SK-N-SH (cell line): ENCODE measurements at regions not wholly inside any gene's neighbourhood (a gene's known extent, or its start where the extent isn't known, plus 50 kb on each side); places are given as distances from the start of the nearest gene placed in this dataset.

ENCODE experiments used
- CTCF ChIA-PET: fragments of 300-600, 350-600 bp; formaldehyde crosslinking; extraction: SDS; loops from one replicate; lab custom pipeline; 2021; lab: Yijun Ruan, JAX
- POLR2A ChIA-PET: fragments of 350-600 bp; sonication (Branson Sonifier 250); formaldehyde crosslinking; extraction: SDS; loops from one replicate; lab custom pipeline; 2020; ENCODE audit warnings: antibody characterized with exemption, inconsistent platforms; lab: Yijun Ruan, JAX
- DNase-seq: peaks from one replicate; pipeline ENCODE4 v3.0.0; 2012
- H2AFZ ChIP-seq: fragments of 200-600 bp; sonication (generic); 2 replicates; pipeline ENCODE4 v1.8.1; 2016; ENCODE audit warnings: antibody characterized with exemption, mild to moderate bottlenecking, low read depth
- H3F3A ChIP-seq: fragments of 200-600 bp; sonication (generic); replicated peaks from 2 replicates; pipeline ENCODE3; 2016; ENCODE audit warnings: antibody characterized with exemption, mild to moderate bottlenecking; ENCODE audit not compliant: insufficient read depth
- H3K27ac ChIP-seq, 2 experiments: fragments of 200-500 bp in 1 of 2; fragments of 200-600 bp in 1 of 2; sonication (Bioruptor generic) in 1 of 2; sonication (generic), shearing (Covaris generic) in 1 of 2; 2 replicates each; pipeline versions ENCODE4 v1.5.1 to v1.6.1; 2014 to 2016; ENCODE audit warnings: low read depth in 2 of 2, inconsistent platforms in 1 of 2, low read length in 1 of 2, mild to moderate bottlenecking in 1 of 2, mixed read lengths in 1 of 2
- H3K27me3 ChIP-seq: fragments of 200-600 bp; sonication (generic), shearing (Covaris generic); 2 replicates; pipeline ENCODE4 v1.6.1; 2016; ENCODE audit warnings: mixed run types; ENCODE audit not compliant: insufficient read depth
- H3K36me3 ChIP-seq, 2 experiments: fragments of 200-500 bp in 1 of 2; fragments of 200-600 bp in 1 of 2; sonication (Bioruptor generic) in 1 of 2; sonication (generic) in 1 of 2; replicated peaks in 1 of 2; 2 replicates each; pipeline versions ENCODE3 to v1.5.1; 2014 to 2016; ENCODE audit warnings: low read length in 1 of 2, mild to moderate bottlenecking in 1 of 2; ENCODE audit not compliant: insufficient read depth in 2 of 2, control insufficient read depth in 1 of 2
- H3K4me1 ChIP-seq, 2 experiments: fragments of 200-500 bp in 1 of 2; fragments of 200-600 bp in 1 of 2; sonication (Bioruptor generic) in 1 of 2; sonication (generic), shearing (Covaris generic) in 1 of 2; 2 replicates each; pipeline versions ENCODE4 v1.5.1 to v1.6.1; 2014 to 2016; ENCODE audit warnings: low read depth in 1 of 2, low read length in 1 of 2, mixed run types in 1 of 2; ENCODE audit not compliant: insufficient read depth in 2 of 2, control insufficient read depth in 1 of 2
- H3K4me2 ChIP-seq: fragments of 200-600 bp; sonication (generic), shearing (Covaris generic); 2 replicates; pipeline ENCODE4 v1.6.1; 2017; ENCODE audit warnings: mixed run types
- H3K4me3 ChIP-seq, 2 experiments: fragments of 200-500 bp in 1 of 2; fragments of 200-600 bp in 1 of 2; sonication (Bioruptor generic) in 1 of 2; sonication (generic), shearing (Covaris generic) in 1 of 2; 2 replicates each; pipeline versions ENCODE4 v1.5.1 to v1.8.1; 2014 to 2016; ENCODE audit warnings: low read depth in 2 of 2, inconsistent platforms in 1 of 2, low read length in 1 of 2, mild to moderate bottlenecking in 1 of 2, mixed read lengths in 1 of 2, moderate library complexity in 1 of 2
- H3K79me2 ChIP-seq: fragments of 200-600 bp; sonication (generic); 2 replicates; pipeline ENCODE4 v1.8.1; 2017; ENCODE audit warnings: mild to moderate bottlenecking; ENCODE audit not compliant: insufficient read depth
- H3K9ac ChIP-seq: fragments of 200-600 bp; sonication (generic); 2 replicates; pipeline ENCODE4 v1.6.1; 2017; ENCODE audit warnings: mixed run types
- H3K9me2 ChIP-seq: fragments of 200-600 bp; sonication (generic); 2 replicates; pipeline ENCODE4 v1.6.1; 2017; ENCODE audit warnings: mixed run types
- H3K9me3 ChIP-seq: fragments of 200-600 bp; sonication (generic); 2 replicates; pipeline ENCODE4 v1.6.1; 2017; ENCODE audit warnings: mixed run types, mild to moderate bottlenecking, moderate library complexity
- H4K20me1 ChIP-seq: fragments of 200-600 bp; sonication (generic); 2 replicates; pipeline ENCODE4 v1.6.1; 2017; ENCODE audit warnings: mild to moderate bottlenecking, mixed run types; ENCODE audit not compliant: insufficient read depth
- CTCF ChIP-seq: fragments of 200-600 bp; sonication (generic); IDR thresholded peaks from 2 replicates; pipeline ENCODE4 v1.6.1; 2017; ENCODE audit warnings: antibody characterized with exemption, mild to moderate bottlenecking, moderate library complexity
- EP300 ChIP-seq, 2 experiments: IDR thresholded peaks; 2 replicates each; pipeline versions ENCODE4 v1.4.0 to v1.6.1; 2012; ENCODE audit warnings: borderline replicate concordance in 1 of 2, low read depth in 1 of 2, low read length in 1 of 2
- EZH2phosphoT487 ChIP-seq: fragments of 200-600 bp; sonication (generic); IDR thresholded peaks from 2 replicates; pipeline ENCODE4 v1.6.1; 2017; ENCODE audit warnings: low read depth, mixed run types, mild to moderate bottlenecking, antibody characterized with exemption, moderate library complexity, borderline replicate concordance
- FOXM1 ChIP-seq: IDR thresholded peaks from 2 replicates; pipeline ENCODE4 v1.4.0; 2012; ENCODE audit warnings: low read depth, mild to moderate bottlenecking
- GABPA ChIP-seq: IDR thresholded peaks from 2 replicates; pipeline ENCODE4 v1.4.0; 2012; ENCODE audit warnings: low read depth, mild to moderate bottlenecking
- IRF3 ChIP-seq: fragments of 150-350 bp; IDR thresholded peaks from 2 replicates; pipeline ENCODE4 v1.6.1; 2016; ENCODE audit warnings: mild to moderate bottlenecking, low read depth, low read length
- JUND ChIP-seq: IDR thresholded peaks from 2 replicates; pipeline ENCODE4 v1.4.0; 2012
- MAX ChIP-seq: IDR thresholded peaks from 2 replicates; pipeline ENCODE4 v1.4.0; 2012; ENCODE audit warnings: low read depth
- MXI1 ChIP-seq: IDR thresholded peaks from 2 replicates; pipeline ENCODE4 v1.6.1; 2012; ENCODE audit warnings: mild to moderate bottlenecking, low read depth, low read length, improper control_type of control experiment
- NFIC ChIP-seq: IDR thresholded peaks from 2 replicates; pipeline ENCODE4 v1.4.0; 2012; ENCODE audit warnings: borderline replicate concordance
- NRF1 ChIP-seq: IDR thresholded peaks from 2 replicates; pipeline ENCODE4 v1.6.1; 2012; ENCODE audit warnings: low read depth, mild to moderate bottlenecking, low read length
- RAD21 ChIP-seq: IDR thresholded peaks from 2 replicates; pipeline ENCODE4 v1.6.1; 2012; ENCODE audit warnings: mild to moderate bottlenecking, low read length
- RCOR1 ChIP-seq: fragments of 150-350 bp; IDR thresholded peaks from 2 replicates; pipeline ENCODE4 v1.6.1; 2017; ENCODE audit warnings: antibody characterized with exemption, low read length
- RFX5 ChIP-seq: IDR thresholded peaks from 2 replicates; pipeline ENCODE4 v1.6.1; 2012; ENCODE audit warnings: mild to moderate bottlenecking, improper control_type of control experiment, low read length
- RXRA ChIP-seq: IDR thresholded peaks from 2 replicates; pipeline ENCODE4 v1.4.0; 2012; ENCODE audit warnings: low read depth, mild to moderate bottlenecking, borderline replicate concordance
- TCF12 ChIP-seq: IDR thresholded peaks from 2 replicates; pipeline ENCODE4 v1.4.0; 2012
- TEAD4 ChIP-seq: IDR thresholded peaks from 2 replicates; pipeline ENCODE4 v1.4.0; 2012; ENCODE audit warnings: mild to moderate bottlenecking, borderline replicate concordance; ENCODE audit not compliant: insufficient read depth
- USF1 ChIP-seq: IDR thresholded peaks from 2 replicates; pipeline ENCODE4 v1.4.0; 2012; ENCODE audit warnings: low read depth, borderline replicate concordance
- YY1 ChIP-seq: IDR thresholded peaks from 2 replicates; pipeline ENCODE4 v1.4.0; 2012; ENCODE audit warnings: low read depth, mild to moderate bottlenecking
- ZBTB33 ChIP-seq: IDR thresholded peaks from 2 replicates; pipeline ENCODE4 v1.4.0; 2012; ENCODE audit warnings: low read depth, borderline replicate concordance
- WGBS: methylation state at CpG from one replicate; pipeline ENCODE4 v1.1.6; 2017; ENCODE audit warnings: low lambda C conversion rate; 5-methylcytosine and 5-hydroxymethylcytosine counted together

GRCh38 chr20:22308934-22309333, 275.4 kb downstream of the FOXA2 start:
- Histone ChIP-seq H4K20me1 (no peaks in the 10 kb centered on the region), H3F3A (no peaks in the 10 kb centered on the region), H2AFZ (no peak overlapping the region), H3K27ac (no peak overlapping the region), H3K79me2 (no peaks in the 10 kb centered on the region), H3K4me2 (no peak overlapping the region), H3K4me1 (no peaks in the 10 kb centered on the region), H3K9ac (no peak overlapping the region), H3K4me3 (no peak overlapping the region), H3K36me3 (no peaks in the 10 kb centered on the region), H3K9me2 (no peaks in the 10 kb centered on the region), H3K27me3 (peaks cover 12% of the 10 kb centered on the region; the same call in 1 of the 2 replicates), H3K9me3 (no peaks in the 10 kb centered on the region)
- DNase-seq, result no peak
- POLR2A ChIA-PET, result no interaction called here
- WGBS, result 5% methylated on average over 1 of the region's 1 CpG
- CTCF ChIA-PET, result interaction anchor here (1.0 to 1.6 kb wide), 2 partner anchors 13 to 29 kb away, joined by 3 to 4 read pairs; no protein-coding TSS in a partner anchor
- TF ChIP-seq GABPA, result no peak
- TF ChIP-seq IRF3, result no peak
- TF ChIP-seq NRF1, result no peak
- no peak for TF ChIP-seq MXI1
- no peak for TF ChIP-seq NFIC
- TF ChIP-seq RAD21, result no peak

- H3K36me3 ChIP-seq, result no peaks in the 10 kb centered on the region
- H3K9ac ChIP-seq, result no peak overlapping the region
- no peaks in the 10 kb centered on the region for H3K9me2 ChIP-seq
- no peaks in the 10 kb centered on the region for H3F3A ChIP-seq
- H2AFZ ChIP-seq, result no peak overlapping the region
- ChIA-PET CTCF (no interaction called here), POLR2A (no interaction called here)
- H3K9me3 ChIP-seq, result no peaks in the 10 kb centered on the region
- no peaks in the 10 kb centered on the region for H4K20me1 ChIP-seq
- H3K4me3 ChIP-seq, result no peak overlapping the region
- H3K27ac ChIP-seq, result no peak overlapping the region
- no peak for DNase-seq
- no peak overlapping the region for H3K4me2 ChIP-seq
- 0% methylated on average over 1 of the region's 1 CpG for WGBS
- H3K27me3 ChIP-seq, result peaks cover 11% of the 10 kb centered on the region; the same call in 1 of the 2 replicates
- no peaks in the 10 kb centered on the region for H3K79me2 ChIP-seq
- no peaks in the 10 kb centered on the region for H3K4me1 ChIP-seq
- TF ChIP-seq EP300 (IDR thresholded peaks at IDR 0.05; ENCODE audit: borderline replicate concordance in 1 of 2, low read depth in 1 of 2, low read length in 1 of 2) (no peak), CTCF (no peak), JUND (no peak), ZBTB33 (no peak), RAD21 (no peak), RCOR1 (no peak), FOXM1 (no peak), YY1 (no peak), NRF1 (no peak), MAX (no peak), EZH2phosphoT487 (no peak), TCF12 (no peak), RXRA (no peak), IRF3 (no peak), TEAD4 (no peak), RFX5 (no peak), USF1 (no peak)
These were observed 277.0 kb downstream of the FOXA2 start for GRCh38 chr20:22307409-22307808.
